HG03469 (cell line): ENCODE measurements at regions not wholly inside any gene's neighbourhood (a gene's known extent, or its start where the extent isn't known, plus 50 kb on each side); places are given as distances from the start of the nearest gene placed in this dataset.
"Not testable (repeated sequence)": the region's sequence is repeated elsewhere in the genome, so short reads cannot be mapped to it uniquely, and the experiment has no call there.

Experiments used
- ATAC-seq: cut with Tn5 transposase; IDR thresholded peaks from one replicate; pipeline ENCODE4 v1.9.1; 2021; ENCODE audit warnings: mild to moderate bottlenecking, moderate library complexity, moderate number of reproducible peaks; ENCODE audit not compliant: unreplicated experiment

DNA sequence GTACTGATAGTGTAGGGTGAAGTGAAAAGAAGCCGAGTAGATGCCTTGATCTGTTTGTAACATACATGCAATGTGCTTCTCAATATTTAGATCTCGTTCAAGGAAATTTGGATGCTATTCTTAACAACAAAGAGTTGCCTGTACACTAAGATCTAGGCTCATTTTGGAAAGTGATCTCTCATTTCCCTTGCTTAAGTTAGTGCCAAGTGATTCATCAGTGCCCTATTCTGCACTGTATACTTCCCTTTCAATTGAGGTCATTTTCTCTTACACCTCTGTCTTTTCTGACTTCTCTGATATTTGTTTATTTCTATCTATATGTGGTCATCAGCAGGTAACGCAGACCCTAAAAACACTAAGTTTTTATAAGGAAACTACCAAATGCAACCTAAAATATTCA lies 528.6 kb upstream of the PTPRD start:
- ATAC-seq, result no peak

DNA sequence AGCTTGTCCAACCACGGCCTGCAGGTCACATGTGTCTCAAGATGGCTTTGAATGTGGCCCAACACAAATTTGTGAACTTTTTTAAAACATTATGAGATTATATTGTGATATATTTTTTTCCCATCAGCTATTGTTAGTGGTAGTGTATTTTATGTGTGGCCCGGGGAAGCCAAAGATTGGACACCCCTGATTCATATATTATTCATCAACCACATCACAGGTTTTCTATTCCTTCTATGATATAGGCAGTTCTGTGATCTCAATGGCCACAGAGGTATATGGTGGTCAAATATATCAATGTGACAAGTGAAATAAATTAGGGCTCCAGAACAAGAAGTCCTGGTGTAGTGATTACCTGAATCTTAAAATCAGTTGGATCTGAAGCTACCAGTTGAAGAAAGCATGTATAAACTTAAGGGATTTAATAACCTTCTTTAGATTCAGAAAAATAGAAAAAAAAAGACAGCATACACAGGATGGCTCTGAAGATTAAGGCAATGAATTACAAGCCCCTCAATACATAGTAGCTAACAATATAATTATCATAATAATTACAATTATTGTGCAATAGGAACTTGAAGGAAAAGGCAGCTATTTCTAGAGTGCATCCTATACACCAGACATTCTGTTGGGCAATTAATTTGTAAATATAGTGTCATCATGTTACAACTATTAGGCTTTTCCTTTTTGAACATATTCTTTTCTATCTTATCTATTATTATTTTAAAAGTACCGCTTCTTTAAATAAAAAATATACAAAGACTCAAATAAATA lies 530.4 kb upstream of the PTPRD start:
- no peak for ATAC-seq

- ATAC-seq, result no peak
Observed at GRCh38 chr9:11144746-11145145, 531.9 kb upstream of the PTPRD start.

GRCh38 chr9:11148189-11148588 lies 535.4 kb upstream of the PTPRD start:
- ATAC-seq, result no peak

- ATAC-seq, result no peak
Observed at GRCh38 chr9:11149065-11149464, 536.3 kb upstream of the PTPRD start.

DNA sequence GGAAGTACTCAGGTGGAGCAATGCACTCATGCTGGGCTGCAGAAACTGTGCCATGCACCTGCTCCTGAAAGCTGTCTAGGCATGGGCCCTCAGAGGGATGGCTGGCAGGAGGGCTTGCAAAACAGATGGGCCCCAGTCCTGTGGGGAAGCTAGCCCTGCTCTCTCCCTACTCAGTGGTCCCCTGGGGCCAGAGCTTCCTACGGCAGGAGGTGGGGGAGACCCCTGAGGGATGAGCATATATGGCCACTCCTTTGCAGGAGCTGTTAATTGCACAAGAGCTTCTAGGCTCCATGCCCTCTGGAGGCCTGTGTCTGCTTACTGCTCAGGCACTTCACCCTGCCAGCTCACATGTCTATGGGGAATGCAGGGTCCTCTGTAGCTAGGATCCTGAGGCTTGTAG lies 545.3 kb upstream of the PTPRD start:
- ATAC-seq, result no peak

GRCh38 chr9:11158676-11159075 lies 545.9 kb upstream of the PTPRD start:
- no peak for ATAC-seq

GRCh38 chr9:11159318-11159862 lies 546.6 kb upstream of the PTPRD start:
- no peak for ATAC-seq

- no peak for ATAC-seq
Observed at GRCh38 chr9:11163843-11164242, 551.0 kb upstream of the PTPRD start.

DNA sequence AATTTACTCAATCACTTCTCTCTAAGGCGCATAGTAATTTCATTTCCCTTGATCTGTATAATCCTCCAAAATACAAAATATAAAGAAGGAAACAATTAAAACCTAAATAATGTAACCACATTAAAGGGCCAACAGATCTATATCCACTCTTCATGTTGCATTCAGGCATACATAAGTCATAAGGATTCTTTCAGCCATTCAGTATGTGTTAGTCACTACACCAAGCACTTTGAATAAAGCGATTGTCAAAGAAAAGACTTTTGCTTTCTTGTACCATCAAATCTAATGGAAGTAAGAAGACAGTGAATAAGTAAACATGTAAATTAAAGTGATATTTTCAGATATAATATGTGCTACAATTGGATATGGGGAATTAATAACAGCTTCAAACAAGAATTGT lies 569.2 kb upstream of the PTPRD start:
- no peak for ATAC-seq

GRCh38 chr9:11190719-11191118 lies 577.9 kb upstream of the PTPRD start:
- ATAC-seq, result no peak

- ATAC-seq, result no peak
Observed at GRCh38 chr9:11192993-11193392, 580.2 kb upstream of the PTPRD start.

DNA sequence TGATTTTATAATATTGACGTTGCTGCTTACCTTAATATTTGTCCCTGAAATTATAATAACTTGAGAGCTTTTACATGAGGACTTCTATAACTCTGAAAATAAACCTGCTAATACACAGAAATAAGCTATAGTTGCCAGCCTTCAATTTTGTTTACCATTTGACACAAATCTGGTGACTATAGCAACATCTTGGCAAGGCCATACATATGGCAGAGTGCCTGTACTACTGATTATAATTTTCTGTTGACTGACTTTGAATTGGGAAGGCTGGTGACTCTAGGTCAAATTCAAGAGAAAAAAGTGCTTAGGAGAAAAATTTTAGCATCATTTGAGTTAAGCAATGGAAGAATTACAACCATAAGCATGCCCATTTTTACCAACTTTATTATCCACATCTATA lies 581.4 kb upstream of the PTPRD start:
- no peak for ATAC-seq

DNA sequence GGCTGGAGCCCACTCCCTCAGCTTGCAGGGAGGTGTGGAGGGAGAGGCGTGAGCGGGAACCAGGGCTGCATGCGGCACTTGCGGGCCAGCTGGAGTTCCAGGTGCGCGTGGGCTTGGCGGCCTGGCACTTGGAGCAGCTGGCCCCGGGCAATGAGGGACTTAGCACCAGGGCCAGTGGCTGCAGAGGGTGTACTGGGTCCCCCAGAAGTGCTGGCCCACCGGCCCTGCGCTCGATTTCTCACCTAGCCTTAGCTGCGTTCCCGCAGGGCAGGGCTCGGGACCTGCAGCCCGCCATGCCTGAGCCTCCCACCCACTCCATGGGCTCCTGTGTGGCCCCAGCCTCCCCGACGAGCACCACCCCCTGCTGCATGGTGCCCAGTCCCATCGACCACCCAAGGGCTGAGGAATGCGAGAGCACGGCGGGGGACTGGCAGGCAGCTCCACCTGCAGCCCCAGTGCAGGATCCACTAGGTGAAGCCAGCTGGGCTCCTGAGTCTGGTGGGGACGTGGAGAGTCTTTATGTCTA lies 584.1 kb upstream of the PTPRD start:
- not testable (repeated sequence) for ATAC-seq

DNA sequence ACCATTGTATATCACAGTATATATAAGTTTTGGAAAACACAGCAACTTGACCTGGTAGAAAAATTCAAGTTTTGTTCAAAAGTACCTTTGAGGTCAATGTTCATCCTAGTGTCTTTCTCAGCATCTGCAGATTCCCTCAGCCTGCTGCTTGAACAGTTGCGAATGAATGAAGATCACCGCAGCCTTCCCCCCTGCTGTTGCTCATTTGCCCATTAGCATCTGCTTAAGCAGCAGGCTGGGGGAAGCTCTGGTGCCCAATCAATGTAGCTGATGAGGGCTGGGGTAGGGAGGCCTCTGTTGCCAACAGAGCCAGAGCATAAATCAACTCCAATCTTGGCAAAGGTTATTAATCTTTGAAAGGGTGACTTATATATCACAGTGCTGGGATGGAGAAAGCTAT lies 586.5 kb upstream of the PTPRD start:
- no peak for ATAC-seq

- ATAC-seq, result no peak
Observed at GRCh38 chr9:11204521-11204920, 591.7 kb upstream of the PTPRD start.

- no peak for ATAC-seq
Observed at GRCh38 chr9:11206925-11207324, 594.1 kb upstream of the PTPRD start.

- ATAC-seq, result no peak
Observed at GRCh38 chr9:11233696-11234095, 620.9 kb upstream of the PTPRD start.

DNA sequence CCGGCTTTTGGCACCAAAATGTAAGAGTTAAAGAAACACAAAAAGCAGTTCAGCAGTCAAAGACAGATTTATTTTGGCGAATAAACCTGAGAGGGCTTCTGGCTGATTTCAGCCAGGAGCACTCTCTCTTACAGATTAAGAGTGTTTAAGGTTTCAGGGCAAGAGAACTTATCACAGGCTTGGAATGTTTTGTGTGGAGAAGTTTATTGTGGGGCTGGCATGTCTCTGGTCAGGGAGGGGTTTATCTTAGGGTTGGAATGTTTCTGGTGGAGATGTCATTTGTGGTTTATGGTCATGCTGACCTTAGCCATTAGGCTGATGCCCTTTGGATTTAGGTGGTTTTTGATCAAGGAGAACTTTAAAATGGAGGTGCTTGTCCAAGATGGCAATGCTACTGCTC lies 622.3 kb upstream of the PTPRD start:
- ATAC-seq, result no peak

- ATAC-seq, result no peak
Observed at GRCh38 chr9:11241779-11242178, 629.0 kb upstream of the PTPRD start.

DNA sequence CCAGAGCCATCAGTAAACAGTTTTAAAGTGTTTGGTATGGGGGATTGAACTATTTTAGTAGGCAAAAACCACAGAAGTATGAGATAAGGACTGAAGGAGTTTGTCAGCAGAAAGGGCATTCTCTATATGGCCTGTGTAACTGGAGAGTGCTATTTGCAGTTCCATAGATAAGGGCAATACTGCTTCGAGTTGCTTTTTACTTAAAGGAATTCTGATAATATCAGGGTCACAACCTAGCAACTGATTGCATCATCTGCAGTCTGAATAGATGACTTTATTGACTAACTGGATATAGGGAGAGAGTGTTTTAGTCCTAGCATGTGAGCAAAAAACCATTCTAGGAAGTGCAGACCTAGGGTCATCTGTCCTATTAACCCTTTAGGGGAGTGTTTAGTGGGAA lies 645.2 kb upstream of the PTPRD start:
- ATAC-seq, result no peak

DNA sequence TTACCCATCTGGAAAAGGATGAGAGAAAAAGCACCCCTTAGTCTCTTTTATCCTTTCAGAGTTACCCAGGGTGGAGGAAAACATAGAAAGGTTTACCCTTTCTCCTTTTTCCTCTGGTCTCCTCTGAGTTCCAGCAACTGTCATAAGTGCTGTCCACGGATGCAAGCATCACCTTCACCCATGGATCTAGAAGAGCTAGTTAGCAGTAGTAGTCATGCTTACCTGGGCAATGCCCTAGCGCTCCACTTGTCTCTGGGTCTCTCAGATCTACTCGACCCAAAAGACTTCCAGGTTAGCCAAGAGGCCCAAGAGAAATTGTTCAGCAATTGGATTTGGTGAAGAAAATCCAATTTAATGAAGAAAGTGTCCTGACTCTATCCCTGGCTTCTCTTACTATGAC lies 656.2 kb upstream of the PTPRD start:
- no peak for ATAC-seq
